A549 (cell line): ENCODE measurements at regions not wholly inside any gene's neighbourhood (a gene's known extent, or its start where the extent isn't known, plus 50 kb on each side); places are given as distances from the start of the nearest gene placed in this dataset.

Source experiments
- ATAC-seq, 2 experiments: fragments of 200-7000 bp in 1 of 2; fragments of >200 bp in 1 of 2; cut with Nextera tagmentation in 1 of 2; cut with Tn5 transposase in 1 of 2; 3 replicates each; pipeline versions ENCODE4 v1.8.0 to v1.9.1; 2018 to 2020; ENCODE audit warnings: mild to moderate bottlenecking in 1 of 2, moderate library complexity in 1 of 2
- CTCF ChIA-PET: fragments of 300-600 bp; sonication (Branson Sonifier 250); formaldehyde crosslinking; extraction: SDS; loops from one replicate; lab custom pipeline; 2021; ENCODE audit warnings: antibody characterized with exemption, inconsistent platforms; lab: Yijun Ruan, JAX
- POLR2A ChIA-PET: fragments of 350-600 bp; formaldehyde crosslinking; extraction: SDS; loops from one replicate; lab custom pipeline; 2021; ENCODE audit warnings: antibody characterized with exemption, inconsistent platforms; lab: Yijun Ruan, JAX
- DNase-seq, 2 experiments: peaks; one replicate each; pipeline versions ENCODE4 v3.0.0 to v3.0.0-alpha.2; 2011 to 2016; ENCODE audit warnings: low read depth in 1 of 2, low spot score in 1 of 2
- FAIRE-seq: peaks from 2 replicates; lab custom pipeline; 2011; peaks lifted over from hg19 to GRCh38; lab: Jason Lieb, UNC
- H3K27ac ChIP-seq, 2 experiments: fragments of >200 bp; sonication (Bioruptor Twin); formaldehyde crosslinking; 3 replicates each; pipeline ENCODE4 v1.5.1; 2016 to 2017
- H3K4me1 ChIP-seq: fragments of >200 bp; sonication (Bioruptor Twin); formaldehyde crosslinking; 3 replicates; pipeline ENCODE4 v1.6.1; 2016
- H3K4me2 ChIP-seq: fragments of >200 bp; sonication (Bioruptor Twin); formaldehyde crosslinking; 3 replicates; pipeline ENCODE4 v1.6.1; 2016
- H3K4me3 ChIP-seq: fragments of >200 bp; sonication (Bioruptor Twin); formaldehyde crosslinking; 3 replicates; pipeline ENCODE4 v1.5.1; 2016
- H3K9me3 ChIP-seq: fragments of >200 bp; sonication (Bioruptor Twin); formaldehyde crosslinking; 3 replicates; pipeline ENCODE4 v1.6.1; 2016
- ATOH8 ChIP-seq: fragments of 250-450 bp; sonication (Bioruptor Pico); IDR thresholded peaks from 2 replicates; pipeline ENCODE4 v1.5.0; 2020; ENCODE audit warnings: low read depth, mild to moderate bottlenecking, moderate library complexity
- CBX2 ChIP-seq: fragments of 200-600 bp; sonication (generic); IDR thresholded peaks from 2 replicates; pipeline ENCODE4 v1.6.1; 2016; ENCODE audit warnings: low read depth, mild to moderate bottlenecking, borderline replicate concordance
- CEBPB ChIP-seq, 2 experiments: fragments of >200 bp in 1 of 2; sonication (Bioruptor Twin) in 1 of 2; formaldehyde crosslinking in 1 of 2; IDR thresholded peaks; 2 replicates each; pipeline ENCODE4 v1.6.1; 2012 to 2016
- CHD2 ChIP-seq: fragments of 150-350 bp; IDR thresholded peaks from 2 replicates; pipeline ENCODE4 v1.6.1; 2014; ENCODE audit warnings: low read length; ENCODE audit not compliant: partially characterized antibody
- ELK1 ChIP-seq: fragments of 150-350 bp; IDR thresholded peaks from 2 replicates; pipeline ENCODE4 v1.6.1; 2014; ENCODE audit warnings: low read depth, mild to moderate bottlenecking, low read length
- ESRRA ChIP-seq: fragments of 150-350 bp; IDR thresholded peaks from 2 replicates; pipeline ENCODE4 v1.6.1; 2014; ENCODE audit warnings: mild to moderate bottlenecking, low read length, borderline replicate concordance
- FOXS1 ChIP-seq: fragments of 250-450 bp; sonication (Bioruptor Pico); IDR thresholded peaks from 2 replicates; pipeline ENCODE4 v1.5.0; 2020; ENCODE audit warnings: mild to moderate bottlenecking, moderate library complexity
- GATA3 ChIP-seq: IDR thresholded peaks from 2 replicates; pipeline ENCODE4 v1.6.1; 2012; ENCODE audit warnings: borderline replicate concordance
- HDAC2 ChIP-seq: fragments of 200-600 bp; sonication (generic); IDR thresholded peaks from 2 replicates; pipeline ENCODE4 v1.6.1; 2016
- HMGXB4 ChIP-seq: fragments of 250-450 bp; sonication (Bioruptor Pico); IDR thresholded peaks from 2 replicates; pipeline ENCODE4 v1.5.0; 2021; ENCODE audit warnings: mild to moderate bottlenecking, moderate library complexity, borderline replicate concordance
- HOXB5 ChIP-seq: fragments of 250-450 bp; sonication (Bioruptor Pico); IDR thresholded peaks from 2 replicates; pipeline ENCODE4 v1.5.0; 2020; ENCODE audit warnings: mild to moderate bottlenecking, moderate library complexity
- JUN ChIP-seq, 2 experiments: fragments of >200 bp; sonication (Bioruptor Twin); formaldehyde crosslinking; IDR thresholded peaks; 2 replicates in 1 of 2; 3 replicates in 1 of 2; pipeline ENCODE4 v1.6.1; 2016 to 2017
- MAX ChIP-seq: IDR thresholded peaks from 2 replicates; pipeline ENCODE4 v1.6.1; 2012
- NFE2L2 ChIP-seq: fragments of 150-350 bp; conservative IDR thresholded peaks from 2 replicates; pipeline ENCODE4 v1.6.1; 2014; ENCODE audit warnings: low read length
- NR3C1 ChIP-seq: fragments of >200 bp; sonication (Bioruptor Twin); formaldehyde crosslinking; IDR thresholded peaks from 3 replicates; pipeline ENCODE4 v1.6.1; 2017
- POLR2A ChIP-seq: IDR thresholded peaks from 2 replicates; pipeline ENCODE4 v1.6.1; 2012; ENCODE audit warnings: mild to moderate bottlenecking, low read length
- SREBF2 ChIP-seq: fragments of 450-650 bp; IDR thresholded peaks from 2 replicates; pipeline ENCODE4 v1.6.1; 2014; ENCODE audit warnings: mild to moderate bottlenecking, moderate library complexity
- TFCP2L1 ChIP-seq: fragments of 250-450 bp; sonication (Bioruptor Pico); IDR thresholded peaks from 2 replicates; pipeline ENCODE4 v1.5.0; 2021; ENCODE audit warnings: mild to moderate bottlenecking
- TP53 ChIP-seq: fragments of 250-450 bp; sonication (Bioruptor Pico); IDR thresholded peaks from 2 replicates; pipeline ENCODE4 v1.5.0; 2021; ENCODE audit warnings: mild to moderate bottlenecking, moderate library complexity
- ZFP36 ChIP-seq: fragments of 450-650 bp; IDR thresholded peaks from 2 replicates; pipeline ENCODE4 v1.6.1; 2014; ENCODE audit warnings: borderline replicate concordance; ENCODE audit not compliant: partially characterized antibody
- ZNF302 ChIP-seq: fragments of 250-450 bp; sonication (Bioruptor Pico); IDR thresholded peaks from 2 replicates; pipeline ENCODE4 v1.9.0; 2021; ENCODE audit warnings: inconsistent platforms, mild to moderate bottlenecking, moderate library complexity
- WGBS: methylation state at CpG from one replicate; pipeline ENCODE4 v1.1.6; 2017; ENCODE audit errors: missing lambda C conversion rate; 5-methylcytosine and 5-hydroxymethylcytosine counted together

- 87% methylated on average over 4 of the region's 4 CpGs for WGBS
- 0 out of 3 replicates have a peak, but pooled peaks cover 6% of the 10 kb centered on the region for H3K4me1 ChIP-seq
- no peak overlapping the region for H3K4me3 ChIP-seq
- no peaks in the 10 kb centered on the region for H3K9me3 ChIP-seq
- FAIRE-seq = no peak
- no peak overlapping the region for H3K4me2 ChIP-seq
- ChIA-PET CTCF (no interaction called here), POLR2A (interaction anchor here (1.2 kb wide), 1 partner anchor 9 kb away, joined by 3 read pairs; no protein-coding TSS in a partner anchor)
- no peak for TF ChIP-seq ELK1
- TF ChIP-seq ZNF302 (CRISPR knock-in tag) = no peak
- TF ChIP-seq TFCP2L1 (CRISPR knock-in tag) = no peak
- TF ChIP-seq POLR2A = no peak
- no peak for TF ChIP-seq NR3C1
- no peak overlapping the region for H3K27ac ChIP-seq
- DNase-seq = no peak
- no peak for ATAC-seq
Measured at GRCh38 chr3:181859518-181859917, 147.8 kb downstream of the SOX2 start.

GRCh38 chr3:181860235-181860634 lies 148.5 kb downstream of the SOX2 start:
- no peak overlapping the region for H3K4me3 ChIP-seq
- H3K4me1 ChIP-seq = 0 out of 3 replicates have a peak, but pooled peaks cover 6% of the 10 kb centered on the region
- ATAC-seq (no peak), FAIRE-seq (no peak), DNase-seq (no peak)
- H3K9me3 ChIP-seq = no peaks in the 10 kb centered on the region
- ChIA-PET POLR2A (interaction anchor here (1.2 kb wide), 1 partner anchor 9 kb away, joined by 3 read pairs; no protein-coding TSS in a partner anchor), CTCF (no interaction called here)
- H3K27ac ChIP-seq = no peak overlapping the region
- TF ChIP-seq HDAC2 = no peak
- no peak for TF ChIP-seq ATOH8 (CRISPR knock-in tag)
- no peak for TF ChIP-seq HOXB5 (CRISPR knock-in tag)
- TF ChIP-seq SREBF2 = no peak
- TF ChIP-seq TP53 = no peak
- TF ChIP-seq MAX = no peak
- no peak for TF ChIP-seq FOXS1 (CRISPR knock-in tag)
- no peak for TF ChIP-seq CEBPB (IDR thresholded peaks at IDR 0.05)
- TF ChIP-seq CBX2 = no peak
- no peak for TF ChIP-seq NFE2L2
- TF ChIP-seq CHD2 = no peak
- TF ChIP-seq NR3C1 = no peak
- no peak overlapping the region for H3K4me2 ChIP-seq
- 89% methylated on average over 1 of the region's 1 CpG for WGBS

- Histone ChIP-seq H3K4me3 (no peak overlapping the region), H3K9me3 (no peaks in the 10 kb centered on the region), H3K4me1 (0 out of 3 replicates have a peak, but pooled peaks cover 6% of the 10 kb centered on the region), H3K4me2 (no peak overlapping the region), H3K27ac (no peak overlapping the region)
- 37% methylated on average over 3 of the region's 3 CpGs for WGBS
- TF ChIP-seq JUN (IDR thresholded peaks at IDR 0.05) (no peak), GATA3 (no peak), HOXB5 (CRISPR knock-in tag) (no peak), HMGXB4 (no peak), ZFP36 (no peak), ESRRA (no peak)
- no peak for DNase-seq
- ATAC-seq = no peak
- no peak for FAIRE-seq
- POLR2A ChIA-PET = no interaction called here
- CTCF ChIA-PET = no interaction called here
Measured at GRCh38 chr3:181862502-181862901, 150.8 kb downstream of the SOX2 start.
